ENCODE measurements at regions not wholly inside any gene's neighbourhood (a gene's known extent, or its start where the extent isn't known, plus 50 kb on each side); places are given as distances from the start of the nearest gene placed in this dataset.

DNA sequence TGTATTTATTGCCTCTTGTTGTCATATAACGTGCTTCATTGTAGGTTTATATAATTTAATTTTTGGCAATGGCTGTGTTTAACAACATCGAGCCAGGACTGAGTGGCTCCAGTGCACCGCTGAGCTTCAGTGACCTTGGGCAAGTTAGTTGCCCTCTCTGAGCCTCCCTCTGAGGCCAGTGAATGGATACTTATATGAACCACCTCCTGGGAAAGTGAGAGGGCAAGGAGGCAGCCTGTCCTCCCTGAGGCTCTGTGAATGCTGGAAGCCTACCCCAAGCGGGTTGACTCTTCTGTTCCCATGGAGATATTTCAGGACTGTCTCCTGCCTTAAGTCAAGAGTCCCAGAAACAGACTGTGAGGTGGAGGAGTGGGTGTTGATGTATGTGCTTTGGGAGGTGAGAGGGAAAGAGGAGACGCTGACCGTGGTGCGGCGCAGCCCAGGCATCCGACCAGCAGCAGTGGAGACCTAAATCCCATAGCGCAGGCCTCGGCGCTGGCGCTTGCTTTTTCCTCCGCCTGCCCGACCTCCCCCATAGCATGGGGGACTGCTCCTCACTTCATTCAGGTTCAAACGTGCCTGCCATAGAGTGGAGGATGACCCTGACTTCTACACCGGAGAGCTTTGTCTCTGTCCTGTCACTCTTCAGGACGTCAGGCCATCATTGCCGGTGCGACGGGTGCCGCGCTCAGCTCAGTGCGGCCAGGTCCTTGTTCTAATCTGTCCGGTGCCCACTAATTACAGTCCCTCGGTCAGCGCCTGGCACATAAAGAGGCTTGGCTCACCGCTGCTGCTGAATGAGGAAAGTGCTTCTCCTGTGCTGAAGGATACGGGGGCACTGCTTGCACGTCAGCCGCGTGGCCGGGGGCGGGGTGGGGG is 167.3 kb upstream of the HS6ST1 start:
- Histone ChIP-seq H3K4me3 (no peak overlapping the region), H3K27ac (no peak overlapping the region), H3K27me3 (no peaks in the 10 kb centered on the region), H3K9me3 (peaks cover 0 to 8% of the 10 kb centered on the region in 2 donors), H3K36me3 (no peaks in the 10 kb centered on the region), H3K4me1 (no peaks in the 10 kb centered on the region)
- TF ChIP-seq, protein P1, sequence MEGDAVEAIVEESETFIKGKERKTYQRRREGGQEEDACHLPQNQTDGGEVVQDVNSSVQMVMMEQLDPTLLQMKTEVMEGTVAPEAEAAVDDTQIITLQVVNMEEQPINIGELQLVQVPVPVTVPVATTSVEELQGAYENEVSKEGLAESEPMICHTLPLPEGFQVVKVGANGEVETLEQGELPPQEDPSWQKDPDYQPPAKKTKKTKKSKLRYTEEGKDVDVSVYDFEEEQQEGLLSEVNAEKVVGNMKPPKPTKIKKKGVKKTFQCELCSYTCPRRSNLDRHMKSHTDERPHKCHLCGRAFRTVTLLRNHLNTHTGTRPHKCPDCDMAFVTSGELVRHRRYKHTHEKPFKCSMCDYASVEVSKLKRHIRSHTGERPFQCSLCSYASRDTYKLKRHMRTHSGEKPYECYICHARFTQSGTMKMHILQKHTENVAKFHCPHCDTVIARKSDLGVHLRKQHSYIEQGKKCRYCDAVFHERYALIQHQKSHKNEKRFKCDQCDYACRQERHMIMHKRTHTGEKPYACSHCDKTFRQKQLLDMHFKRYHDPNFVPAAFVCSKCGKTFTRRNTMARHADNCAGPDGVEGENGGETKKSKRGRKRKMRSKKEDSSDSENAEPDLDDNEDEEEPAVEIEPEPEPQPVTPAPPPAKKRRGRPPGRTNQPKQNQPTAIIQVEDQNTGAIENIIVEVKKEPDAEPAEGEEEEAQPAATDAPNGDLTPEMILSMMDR (IDR thresholded peaks at IDR 0.05), result no peak
- peak in 1 of 2 donors; percentile 58 for DNase-seq (ENCODE audit: low spot score in 2 of 2)
- intact Hi-C loops (cut with DNase I), result loop anchor here (2.0 kb wide), 1 partner anchor 17 kb away; no protein-coding TSS in a partner anchor

DNA sequence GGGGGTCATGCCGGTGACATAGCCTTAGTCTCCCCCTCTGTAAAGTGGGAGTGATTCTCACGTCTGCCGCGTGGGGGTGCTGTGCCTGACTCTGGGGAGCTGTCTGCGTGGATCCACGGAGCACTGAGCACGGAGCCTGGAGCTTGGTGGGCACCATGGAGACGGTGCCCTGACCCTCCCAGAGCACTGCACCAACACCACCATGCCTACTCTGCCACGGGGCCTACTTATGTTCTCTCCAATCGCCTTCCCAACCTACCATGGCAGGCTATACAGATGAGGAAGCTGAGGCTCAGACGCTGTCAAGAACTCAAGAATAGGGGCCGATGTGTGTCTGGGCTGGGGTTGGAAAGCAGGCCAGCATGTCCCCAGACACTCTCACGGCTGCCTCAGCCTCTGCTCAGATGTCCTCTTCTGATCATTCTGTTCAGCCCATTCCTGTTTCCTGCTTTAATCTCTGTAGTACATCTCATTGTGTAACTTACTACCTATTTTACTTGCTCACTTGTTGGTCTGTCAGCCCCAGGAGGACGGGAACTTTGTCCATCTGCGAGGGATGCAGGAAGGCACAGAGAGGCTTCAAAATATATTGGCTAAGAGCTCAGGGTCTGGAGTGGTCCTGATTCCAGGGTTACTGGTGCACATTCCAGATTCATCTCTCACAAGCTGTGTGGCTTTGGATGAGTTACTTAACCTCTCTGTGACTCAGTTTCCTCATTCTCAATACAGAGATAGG is 168.1 kb upstream of the HS6ST1 start:
- peaks cover 0 to 4% of the 10 kb centered on the region in 2 donors for H3K9me3 ChIP-seq
- H3K27ac ChIP-seq, result no peak overlapping the region
- H3K4me1 ChIP-seq, result no peaks in the 10 kb centered on the region
- H3K27me3 ChIP-seq, result no peaks in the 10 kb centered on the region
- intact Hi-C loops (cut with DNase I), result no loop called here
- peak in 1 of 2 donors; percentile 56 for DNase-seq (ENCODE audit: low spot score in 2 of 2)
- H3K36me3 ChIP-seq, result no peaks in the 10 kb centered on the region
- TF ChIP-seq, protein P1 (IDR thresholded peaks at IDR 0.05), result no peak
- no peak overlapping the region for H3K4me3 ChIP-seq

DNA sequence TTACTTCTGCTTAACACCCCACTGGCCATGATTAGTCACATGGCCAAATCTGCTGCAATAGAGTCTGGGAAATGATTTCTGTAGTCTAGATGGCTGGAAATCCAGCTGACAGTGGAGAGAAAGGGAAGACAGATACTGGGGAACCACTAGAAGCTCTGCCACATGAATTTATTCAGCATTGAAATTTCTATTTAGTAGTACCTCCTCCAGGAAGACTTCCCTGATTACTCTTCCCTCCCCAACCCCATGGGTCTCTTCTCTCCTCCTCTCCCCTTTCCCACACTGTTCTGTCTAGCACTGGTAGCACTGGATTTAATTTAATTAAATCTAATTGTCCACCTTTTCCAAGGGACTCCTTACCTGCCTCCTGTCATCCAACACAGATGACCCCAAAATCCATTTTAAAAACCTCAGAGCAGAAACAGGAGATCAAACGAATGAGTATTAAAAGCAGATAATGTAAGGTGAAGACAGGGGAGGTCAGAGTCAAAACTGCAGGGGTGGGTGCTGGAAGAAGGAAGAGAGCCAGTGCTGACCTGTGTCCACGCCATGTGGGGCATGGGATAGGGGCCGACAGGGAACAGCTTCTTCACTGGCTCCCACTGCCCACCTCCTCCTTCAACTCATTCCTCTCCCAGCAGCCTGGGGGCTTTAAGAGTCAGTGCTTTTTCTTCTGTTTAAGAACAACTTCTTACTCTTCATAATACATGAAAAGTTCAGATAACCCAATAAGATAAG is 169.2 kb upstream of the HS6ST1 start:
- Histone ChIP-seq H3K27me3 (no peaks in the 10 kb centered on the region), H3K4me3 (no peak overlapping the region), H3K36me3 (no peaks in the 10 kb centered on the region), H3K4me1 (no peaks in the 10 kb centered on the region), H3K9me3 (no peaks in the 10 kb centered on the region), H3K27ac (no peak overlapping the region)
- TF ChIP-seq, protein P1 (IDR thresholded peaks at IDR 0.05), result no peak
- intact Hi-C loops (cut with DNase I), result no loop called here
- peak in 1 of 2 donors; percentile 43 for DNase-seq (ENCODE audit: low spot score in 2 of 2)

DNA sequence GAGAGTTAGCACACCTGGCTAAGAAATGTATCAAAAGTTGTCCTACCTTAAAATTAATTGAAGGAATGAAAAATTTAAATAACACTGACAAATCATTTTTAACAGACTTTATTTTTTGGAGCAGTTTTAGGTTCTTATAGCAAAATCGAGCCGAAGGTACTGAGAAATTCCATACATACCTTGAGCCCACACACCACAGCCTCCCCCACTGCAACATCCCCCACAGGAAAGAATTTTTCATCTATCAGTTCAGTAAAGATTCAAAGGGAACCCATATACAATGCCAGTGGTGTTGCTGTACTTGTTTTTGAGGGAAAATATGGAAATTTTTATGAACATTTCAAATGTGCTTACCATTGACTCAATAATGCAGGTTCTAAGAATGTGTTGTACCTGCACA is 169.8 kb upstream of the HS6ST1 start:
- H3K36me3 ChIP-seq, result no peaks in the 10 kb centered on the region

More for the DNA sequence above, 169.8 kb upstream of the HS6ST1 start:
- Histone ChIP-seq H3K27me3 (no peaks in the 10 kb centered on the region), H3K4me1 (no peaks in the 10 kb centered on the region), H3K4me3 (no peak overlapping the region), H3K27ac (no peak overlapping the region), H3K9me3 (no peaks in the 10 kb centered on the region)
- TF ChIP-seq, protein P1 (IDR thresholded peaks at IDR 0.05), result no peak
- no peak for DNase-seq (ENCODE audit: low spot score in 2 of 2)
- intact Hi-C loops (cut with DNase I), result no loop called here
